ENCODE measurements at regions not wholly inside any gene's neighbourhood (a gene's known extent, or its start where the extent isn't known, plus 50 kb on each side); places are given as distances from the start of the nearest gene placed in this dataset.

DNA sequence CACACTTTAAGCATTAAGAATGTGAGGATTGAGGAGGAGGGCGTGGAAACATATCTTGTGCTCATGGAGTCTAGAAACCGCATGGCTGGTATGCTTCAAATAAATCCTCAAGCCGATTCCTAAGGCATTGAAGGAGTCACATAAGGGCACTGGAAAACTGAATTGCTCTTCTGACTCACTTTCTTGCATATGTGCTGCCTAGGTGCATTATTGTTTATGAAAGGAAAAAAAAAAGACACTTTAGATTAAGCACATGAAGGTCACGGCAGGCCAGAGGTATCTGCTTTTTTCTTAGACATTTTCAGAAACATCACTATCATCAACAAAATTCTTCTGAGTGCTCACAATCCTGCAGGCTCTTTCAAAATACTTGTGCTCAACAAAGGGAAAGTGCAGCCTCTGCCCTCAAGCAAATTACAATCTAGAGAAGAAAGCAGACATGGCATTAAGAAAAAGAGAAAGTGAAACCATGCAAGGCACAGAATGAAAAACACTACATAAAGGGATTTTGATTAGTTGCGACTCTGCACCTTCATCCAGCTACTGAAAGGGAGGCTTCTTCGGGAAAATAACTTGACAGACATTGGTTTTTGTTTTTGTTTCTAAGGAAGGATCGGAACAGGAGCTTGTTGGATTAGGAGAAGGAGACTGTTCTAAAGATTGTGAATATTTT, 2117.6 kb downstream of the MAT2B start:
- Histone ChIP-seq H3K36me3 (ENCODE audit: control insufficient read depth in 2 of 2, extremely low read depth in 1 of 2, insufficient read depth in 2 of 2, low read length in 2 of 2) (no peaks in the 10 kb centered on the region), H3K9me1 (ENCODE audit: control insufficient read depth, extremely low read depth, insufficient read depth, low read length) (no peaks in the 10 kb centered on the region), H3K79me2 (ENCODE audit: control insufficient read depth, insufficient read depth, low read length) (no peaks in the 10 kb centered on the region), H3K4me2 (ENCODE audit: control insufficient read depth, extremely low read depth, insufficient read depth, low read depth, low read length) (no peak overlapping the region), H3K4me3 (ENCODE audit: control insufficient read depth in 2 of 3, extremely low read depth in 1 of 3, insufficient read depth in 2 of 3, low read depth in 1 of 3, low read length in 3 of 3) (no peak overlapping the region), H4K20me1 (ENCODE audit: control insufficient read depth, extremely low read depth, insufficient read depth, low read length) (no peaks in the 10 kb centered on the region), H2AFZ (ENCODE audit: control insufficient read depth, low read length) (no peak overlapping the region), H3K9ac (ENCODE audit: control insufficient read depth, extremely low read depth, insufficient read depth, low read length) (no peak overlapping the region), H3K27me3 (ENCODE audit: control insufficient read depth, extremely low read depth, insufficient read depth, low read length) (no peaks in the 10 kb centered on the region), H3K4me1 (ENCODE audit: control insufficient read depth, extremely low read depth, insufficient read depth, low read length) (no peaks in the 10 kb centered on the region), H3K27ac (ENCODE audit: control insufficient read depth, insufficient read depth, low read length) (no peak overlapping the region), H3K9me3 (ENCODE audit: control insufficient read depth, low read depth, low read length) (no peaks in the 10 kb centered on the region)
- no peak for TF ChIP-seq EZH2 (IDR thresholded peaks at IDR 0.05; ENCODE audit: low read length)
- TF ChIP-seq, protein P1, sequence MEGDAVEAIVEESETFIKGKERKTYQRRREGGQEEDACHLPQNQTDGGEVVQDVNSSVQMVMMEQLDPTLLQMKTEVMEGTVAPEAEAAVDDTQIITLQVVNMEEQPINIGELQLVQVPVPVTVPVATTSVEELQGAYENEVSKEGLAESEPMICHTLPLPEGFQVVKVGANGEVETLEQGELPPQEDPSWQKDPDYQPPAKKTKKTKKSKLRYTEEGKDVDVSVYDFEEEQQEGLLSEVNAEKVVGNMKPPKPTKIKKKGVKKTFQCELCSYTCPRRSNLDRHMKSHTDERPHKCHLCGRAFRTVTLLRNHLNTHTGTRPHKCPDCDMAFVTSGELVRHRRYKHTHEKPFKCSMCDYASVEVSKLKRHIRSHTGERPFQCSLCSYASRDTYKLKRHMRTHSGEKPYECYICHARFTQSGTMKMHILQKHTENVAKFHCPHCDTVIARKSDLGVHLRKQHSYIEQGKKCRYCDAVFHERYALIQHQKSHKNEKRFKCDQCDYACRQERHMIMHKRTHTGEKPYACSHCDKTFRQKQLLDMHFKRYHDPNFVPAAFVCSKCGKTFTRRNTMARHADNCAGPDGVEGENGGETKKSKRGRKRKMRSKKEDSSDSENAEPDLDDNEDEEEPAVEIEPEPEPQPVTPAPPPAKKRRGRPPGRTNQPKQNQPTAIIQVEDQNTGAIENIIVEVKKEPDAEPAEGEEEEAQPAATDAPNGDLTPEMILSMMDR (optimal IDR thresholded peaks at IDR 0.05 in 1 of 3, IDR thresholded peaks at IDR 0.05 in 1 of 3, conservative IDR thresholded peaks at IDR 0.05 in 1 of 3; ENCODE audit: extremely low read depth in 1 of 3, insufficient read depth in 2 of 3, low read length in 3 of 3) = no peak
- dilution Hi-C loops (cut with MboI; ENCODE audit: extremely low pct_ligation_motif_present, low sequenced_read_pairs) = no loop called here
- FAIRE-seq = no peak
- DNase-seq (ENCODE audit: low read depth, low spot score) = no peak

- DNase-seq (ENCODE audit: low read depth, low spot score) (no peak), FAIRE-seq (no peak)
- no peak overlapping the region for H3K27ac ChIP-seq (ENCODE audit: control insufficient read depth, insufficient read depth, low read length)
- no peak overlapping the region for H3K4me3 ChIP-seq (ENCODE audit: control insufficient read depth in 2 of 3, extremely low read depth in 1 of 3, insufficient read depth in 2 of 3, low read depth in 1 of 3, low read length in 3 of 3)
- dilution Hi-C loops (cut with MboI; ENCODE audit: extremely low pct_ligation_motif_present, low sequenced_read_pairs) = no loop called here
- H3K27me3 ChIP-seq (ENCODE audit: control insufficient read depth, extremely low read depth, insufficient read depth, low read length) = no peaks in the 10 kb centered on the region
- H3K9ac ChIP-seq (ENCODE audit: control insufficient read depth, extremely low read depth, insufficient read depth, low read length) = no peak overlapping the region
- TF ChIP-seq, protein P1 (optimal IDR thresholded peaks at IDR 0.05 in 1 of 3, IDR thresholded peaks at IDR 0.05 in 1 of 3, conservative IDR thresholded peaks at IDR 0.05 in 1 of 3; ENCODE audit: extremely low read depth in 1 of 3, insufficient read depth in 2 of 3, low read length in 3 of 3) = no peak
- TF ChIP-seq EZH2 (IDR thresholded peaks at IDR 0.05; ENCODE audit: low read length) = no peak
- H3K4me2 ChIP-seq (ENCODE audit: control insufficient read depth, extremely low read depth, insufficient read depth, low read depth, low read length) = no peak overlapping the region
- H3K9me3 ChIP-seq (ENCODE audit: control insufficient read depth, low read depth, low read length) = no peaks in the 10 kb centered on the region
- no peaks in the 10 kb centered on the region for H4K20me1 ChIP-seq (ENCODE audit: control insufficient read depth, extremely low read depth, insufficient read depth, low read length)
- H3K4me1 ChIP-seq (ENCODE audit: control insufficient read depth, extremely low read depth, insufficient read depth, low read length) = no peaks in the 10 kb centered on the region
- H3K79me2 ChIP-seq (ENCODE audit: control insufficient read depth, insufficient read depth, low read length) = no peaks in the 10 kb centered on the region
- H3K9me1 ChIP-seq (ENCODE audit: control insufficient read depth, extremely low read depth, insufficient read depth, low read length) = no peaks in the 10 kb centered on the region
- H3K36me3 ChIP-seq (ENCODE audit: control insufficient read depth in 2 of 2, extremely low read depth in 1 of 2, insufficient read depth in 2 of 2, low read length in 2 of 2) = no peaks in the 10 kb centered on the region
- H2AFZ ChIP-seq (ENCODE audit: control insufficient read depth, low read length) = no peak overlapping the region
Observed at GRCh38 chr5:165624166-165624946, 2118.9 kb downstream of the MAT2B start.

Data from keratinocyte (primary cell).